Activated CD4-positive, alpha-beta T cell treated with anti-CD3 and anti-CD28 coated beads, Interleukin-2, amount 50 U/mL, for 24 hours (primary cell): ENCODE measurements at regions not wholly inside any gene's neighbourhood (a gene's known extent, or its start where the extent isn't known, plus 50 kb on each side); places are given as distances from the start of the nearest gene placed in this dataset.

Experiments
- DNase-seq, 2 donors: peaks; one replicate each; pipeline ENCODE4 v3.0.0-alpha.2; 2020; ENCODE audit warnings: low read depth in 1 of 2, low spot score in 1 of 2

- no peak for DNase-seq
These were observed 104.1 kb downstream of the DIRAS2 start for GRCh38 chr9:90538566-90538965.

DNA sequence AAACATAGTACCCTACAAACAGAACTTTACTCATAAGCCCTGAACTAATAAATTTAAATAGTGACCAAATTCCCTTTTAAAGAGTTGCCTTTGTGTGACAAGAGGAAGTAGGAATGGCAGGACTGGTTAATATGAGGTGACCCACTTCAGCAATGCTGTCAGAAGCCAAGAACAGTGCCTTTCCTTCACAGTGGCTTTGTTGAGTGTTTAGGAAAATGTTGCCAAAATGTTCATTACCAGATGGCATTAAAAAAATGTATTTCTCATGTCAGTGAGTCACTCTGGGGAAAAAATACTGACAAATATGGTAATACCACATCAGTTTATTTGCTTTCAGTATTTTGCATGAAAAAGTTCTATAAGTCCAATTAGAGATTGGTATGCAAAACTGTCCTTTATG is 103.3 kb downstream of the DIRAS2 start:
- no peak for DNase-seq

GRCh38 chr9:90540734-90541133 is 101.9 kb downstream of the DIRAS2 start:
- DNase-seq: no peak

GRCh38 chr9:90544488-90544887 is 98.1 kb downstream of the DIRAS2 start:
- DNase-seq: no peak

- no peak for DNase-seq
These were observed 96.4 kb downstream of the DIRAS2 start for GRCh38 chr9:90546200-90546599.

DNA sequence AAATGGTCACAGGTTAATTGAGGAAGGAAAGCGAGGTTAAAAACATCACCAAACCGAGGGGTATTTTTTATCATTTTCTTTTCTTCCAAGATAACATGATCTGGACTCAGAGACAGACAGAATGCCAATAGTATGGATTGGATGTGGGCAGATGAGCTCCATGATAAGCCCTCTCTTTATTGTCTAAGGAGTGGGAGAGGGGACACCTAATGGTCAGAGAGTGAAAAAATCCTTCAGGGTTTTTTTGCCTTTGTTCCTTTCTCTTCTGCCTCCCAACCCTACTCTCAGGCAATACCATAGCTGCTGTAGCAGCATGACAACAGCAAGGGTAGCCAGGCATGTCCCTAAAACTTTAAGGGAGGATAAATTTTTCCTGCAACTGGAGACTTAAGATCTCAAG is 94.7 kb downstream of the DIRAS2 start:
- DNase-seq: no peak

- no peak for DNase-seq
These were observed 90.3 kb downstream of the DIRAS2 start for GRCh38 chr9:90552317-90552716.

GRCh38 chr9:90555351-90556057 is 87.1 kb downstream of the DIRAS2 start:
- DNase-seq: no peak

GRCh38 chr9:90556897-90557675 is 85.5 kb downstream of the DIRAS2 start:
- DNase-seq: no peak

- DNase-seq: no peak
These were observed 83.2 kb downstream of the DIRAS2 start for GRCh38 chr9:90559075-90560073.
